Coronary artery (tissue), 2 donors: ENCODE measurements at regions not wholly inside any gene's neighbourhood (a gene's known extent, or its start where the extent isn't known, plus 50 kb on each side); places are given as distances from the start of the nearest gene placed in this dataset.

Experiments
- DNase-seq: peaks from one replicate; pipeline ENCODE4 v3.0.0-alpha.2; 2017; ENCODE audit warnings: low spot score
- H3K27ac ChIP-seq, 2 donors: fragments of 200-600 bp; sonication (generic); one replicate each; pipeline ENCODE4 v1.5.1; 2016 to 2019
- H3K4me3 ChIP-seq: fragments of 200-600 bp; sonication (generic); 2 replicates; pipeline ENCODE4 v1.5.1; 2016; ENCODE audit warnings: mild to moderate bottlenecking, moderate library complexity
- TF ChIP-seq, protein P1 (sequence below): fragments of 200-600 bp; sonication (generic); IDR thresholded peaks from one replicate; pipeline ENCODE4 v1.5.1; 2019; ENCODE audit warnings: antibody characterized with exemption

GRCh38 chr14:85288041-85288440 lies 241.9 kb upstream of the FLRT2 start:
- no peak overlapping the region for H3K4me3 ChIP-seq
- TF ChIP-seq, protein P1, sequence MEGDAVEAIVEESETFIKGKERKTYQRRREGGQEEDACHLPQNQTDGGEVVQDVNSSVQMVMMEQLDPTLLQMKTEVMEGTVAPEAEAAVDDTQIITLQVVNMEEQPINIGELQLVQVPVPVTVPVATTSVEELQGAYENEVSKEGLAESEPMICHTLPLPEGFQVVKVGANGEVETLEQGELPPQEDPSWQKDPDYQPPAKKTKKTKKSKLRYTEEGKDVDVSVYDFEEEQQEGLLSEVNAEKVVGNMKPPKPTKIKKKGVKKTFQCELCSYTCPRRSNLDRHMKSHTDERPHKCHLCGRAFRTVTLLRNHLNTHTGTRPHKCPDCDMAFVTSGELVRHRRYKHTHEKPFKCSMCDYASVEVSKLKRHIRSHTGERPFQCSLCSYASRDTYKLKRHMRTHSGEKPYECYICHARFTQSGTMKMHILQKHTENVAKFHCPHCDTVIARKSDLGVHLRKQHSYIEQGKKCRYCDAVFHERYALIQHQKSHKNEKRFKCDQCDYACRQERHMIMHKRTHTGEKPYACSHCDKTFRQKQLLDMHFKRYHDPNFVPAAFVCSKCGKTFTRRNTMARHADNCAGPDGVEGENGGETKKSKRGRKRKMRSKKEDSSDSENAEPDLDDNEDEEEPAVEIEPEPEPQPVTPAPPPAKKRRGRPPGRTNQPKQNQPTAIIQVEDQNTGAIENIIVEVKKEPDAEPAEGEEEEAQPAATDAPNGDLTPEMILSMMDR: no peak

DNA sequence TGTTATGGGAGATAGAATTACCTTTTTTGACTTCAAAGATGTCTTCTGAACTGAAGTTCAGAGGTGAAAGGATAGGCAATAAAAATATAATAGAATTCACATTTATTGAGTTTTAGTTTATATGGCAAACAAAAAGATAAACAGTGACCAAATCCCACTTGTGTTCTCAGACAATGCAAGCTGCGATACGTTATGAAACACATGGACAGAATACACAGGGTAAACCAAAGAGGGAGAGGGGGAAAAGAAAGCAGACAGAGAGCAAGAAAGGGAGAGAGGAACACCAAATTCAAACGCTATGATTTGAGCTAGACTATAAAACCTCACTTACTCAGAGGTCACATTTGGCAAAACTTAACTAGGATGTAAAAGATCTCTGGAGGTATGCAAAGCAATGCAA lies 238.2 kb upstream of the FLRT2 start:
- TF ChIP-seq, protein P1: no peak
- Histone ChIP-seq H3K4me3 (no peak overlapping the region), H3K27ac (no peak overlapping the region)
- DNase-seq: no peak

More at GRCh38 chr14:85288041-85288440, 241.9 kb upstream of the FLRT2 start:
- DNase-seq: no peak
- no peak overlapping the region for H3K27ac ChIP-seq

- TF ChIP-seq, protein P1: no peak
- no peak overlapping the region for H3K4me3 ChIP-seq
- no peak overlapping the region for H3K27ac ChIP-seq
- DNase-seq: no peak
These were observed 236.2 kb upstream of the FLRT2 start for GRCh38 chr14:85293612-85294234.

- DNase-seq: no peak
- TF ChIP-seq, protein P1: no peak
- no peak overlapping the region for H3K27ac ChIP-seq
- no peak overlapping the region for H3K4me3 ChIP-seq
These were observed 234.6 kb upstream of the FLRT2 start for GRCh38 chr14:85295318-85295717.

DNA sequence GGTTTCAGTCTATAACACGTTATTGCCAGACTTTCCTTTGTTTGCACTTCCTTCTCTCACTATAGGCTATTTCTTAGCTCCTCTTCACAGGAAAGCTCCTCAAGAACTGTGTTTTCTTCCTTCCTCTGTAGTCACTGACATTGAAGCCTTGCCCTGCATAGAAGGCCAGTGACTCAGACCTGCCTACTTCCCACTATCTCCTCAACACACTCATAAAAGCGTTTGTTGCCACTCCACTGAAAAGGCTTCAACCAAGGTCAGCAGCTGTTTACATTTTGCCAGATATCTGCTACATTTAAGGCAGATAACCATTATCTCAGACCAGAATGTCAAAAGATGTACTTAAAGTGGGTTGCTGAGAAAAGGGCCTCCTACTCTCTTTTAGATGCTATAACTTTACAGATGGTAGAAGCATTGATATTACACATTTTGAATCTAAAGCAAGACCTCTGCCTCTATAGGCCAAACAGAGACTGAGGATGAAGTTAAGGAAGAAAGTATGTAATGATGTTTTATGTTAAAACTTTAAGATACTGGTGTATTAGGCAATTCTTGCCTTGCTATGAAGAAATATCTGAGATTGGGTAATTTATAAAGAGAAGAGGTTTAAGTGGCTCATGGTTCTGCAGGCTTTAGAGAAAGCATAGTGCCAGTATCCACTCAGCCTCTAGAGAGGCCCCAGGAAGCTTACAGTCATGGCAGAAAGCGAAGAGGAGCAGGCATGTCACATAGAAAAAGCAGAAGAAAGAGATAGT lies 233.3 kb upstream of the FLRT2 start:
- DNase-seq: no peak
- TF ChIP-seq, protein P1: no peak

DNA sequence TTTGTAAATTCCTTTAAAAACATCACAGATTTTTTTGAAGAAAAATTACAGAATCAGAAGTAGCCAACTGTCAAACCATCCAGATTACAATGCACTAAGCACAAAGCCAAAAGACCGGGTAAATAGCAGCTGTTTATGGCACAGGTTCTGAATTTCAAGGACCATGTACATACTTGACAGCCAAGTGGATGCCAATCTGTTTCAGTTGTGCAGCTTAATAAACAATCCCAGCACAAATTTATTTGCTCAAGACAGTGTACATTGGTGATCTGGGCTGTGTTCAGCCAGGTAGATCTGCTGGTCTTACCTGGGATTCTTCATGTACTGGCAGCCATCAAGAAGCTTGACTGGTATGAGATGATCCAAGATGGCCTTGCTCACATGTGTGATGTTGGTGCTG lies 229.8 kb upstream of the FLRT2 start:
- Histone ChIP-seq H3K4me3 (no peak overlapping the region), H3K27ac (no peak overlapping the region)
- TF ChIP-seq, protein P1: no peak
- DNase-seq: no peak

More for the DNA sequence above, 233.3 kb upstream of the FLRT2 start:
- Histone ChIP-seq H3K4me3 (no peak overlapping the region), H3K27ac (no peak overlapping the region)

DNA sequence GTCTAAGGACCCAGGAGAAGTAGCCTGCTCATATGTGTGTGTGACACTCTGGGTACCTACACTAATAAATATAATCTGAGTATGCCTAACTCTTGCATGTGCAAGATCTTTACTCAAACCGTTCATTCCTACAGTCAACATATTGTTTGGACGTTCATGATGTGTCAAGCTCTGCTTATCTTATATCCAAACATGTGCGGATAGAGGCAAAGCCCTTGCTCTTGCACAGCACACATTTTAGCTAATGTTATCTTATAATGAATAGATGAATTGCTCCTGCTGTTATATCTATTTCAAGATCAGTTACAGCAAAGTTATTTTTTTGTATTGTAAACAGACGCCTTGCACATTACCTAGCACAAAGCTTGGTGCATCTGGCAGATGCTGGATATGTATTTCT lies 228.4 kb upstream of the FLRT2 start:
- H3K27ac ChIP-seq: no peak overlapping the region
- no peak overlapping the region for H3K4me3 ChIP-seq
- TF ChIP-seq, protein P1: no peak
- DNase-seq: no peak
